SK-N-SH treated with all-trans-retinoic acid at 6 μM for 48 hours (cell line): ENCODE measurements at regions not wholly inside any gene's neighbourhood (a gene's known extent, or its start where the extent isn't known, plus 50 kb on each side); places are given as distances from the start of the nearest gene placed in this dataset.

Experiments
- ARNTL ChIP-seq: fragments of 450-650 bp; formaldehyde crosslinking; IDR thresholded peaks from 2 replicates; pipeline ENCODE4 v1.5.0; 2020; ENCODE audit warnings: low read depth, mild to moderate bottlenecking, moderate library complexity, borderline replicate concordance
- GLIS3 ChIP-seq: fragments of 250-450 bp; sonication (Bioruptor Pico); IDR thresholded peaks from 2 replicates; pipeline ENCODE4 v1.5.0; 2020; ENCODE audit warnings: mild to moderate bottlenecking, moderate library complexity
- RARB ChIP-seq: fragments of 250-450 bp; sonication (Bioruptor Pico); IDR thresholded peaks from 2 replicates; pipeline ENCODE4 v1.8.0; 2021; ENCODE audit warnings: mild to moderate bottlenecking, moderate library complexity
- SNAI2 ChIP-seq: fragments of 250-450 bp; sonication (Bioruptor Pico); IDR thresholded peaks from 2 replicates; pipeline ENCODE4 v1.5.0; 2020; ENCODE audit warnings: mild to moderate bottlenecking, moderate library complexity
- TCF4 ChIP-seq: fragments of 250-450 bp; sonication (Bioruptor Pico); IDR thresholded peaks from 2 replicates; pipeline ENCODE4 v1.8.0; 2021; ENCODE audit warnings: mild to moderate bottlenecking, moderate library complexity, borderline replicate concordance
- TF ChIP-seq, protein P1 (sequence below): fragments of 250-450 bp; sonication (Bioruptor Pico); IDR thresholded peaks from 2 replicates; pipeline ENCODE4 v1.5.1; 2021; ENCODE audit warnings: mild to moderate bottlenecking, moderate library complexity

DNA sequence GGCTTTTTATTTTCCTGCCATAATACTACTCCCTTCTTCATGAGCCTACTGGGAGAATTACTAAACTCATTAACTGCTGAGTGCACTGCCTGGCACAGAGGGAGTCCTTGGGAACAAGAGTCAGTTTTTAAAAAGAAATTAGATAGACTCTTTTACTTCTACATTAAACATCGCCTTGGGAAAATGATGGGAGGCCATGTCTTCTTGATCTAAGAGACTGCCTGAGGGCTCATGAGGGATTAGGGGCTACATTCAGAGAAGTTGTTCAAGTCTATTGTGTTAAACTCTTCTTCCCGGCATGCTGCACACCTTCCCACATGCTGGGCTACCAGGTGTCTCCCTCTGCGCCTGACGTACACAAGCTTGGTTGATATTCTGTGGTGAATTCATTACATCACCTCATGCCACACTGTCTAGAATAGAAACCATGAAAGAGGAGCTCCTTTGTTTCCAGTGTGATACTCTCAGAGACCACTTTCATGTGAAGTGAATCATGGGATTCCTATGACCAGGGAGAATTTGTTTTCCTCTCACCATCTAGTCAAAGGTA lies 1422.3 kb downstream of the AACS start:
- TF ChIP-seq TCF4 (CRISPR knock-in tag) (no peak), GLIS3 (CRISPR knock-in tag) (no peak), SNAI2 (CRISPR knock-in tag) (no peak), RARB (CRISPR knock-in tag) (no peak), ARNTL (CRISPR knock-in tag) (no peak)
- TF ChIP-seq, protein P1, sequence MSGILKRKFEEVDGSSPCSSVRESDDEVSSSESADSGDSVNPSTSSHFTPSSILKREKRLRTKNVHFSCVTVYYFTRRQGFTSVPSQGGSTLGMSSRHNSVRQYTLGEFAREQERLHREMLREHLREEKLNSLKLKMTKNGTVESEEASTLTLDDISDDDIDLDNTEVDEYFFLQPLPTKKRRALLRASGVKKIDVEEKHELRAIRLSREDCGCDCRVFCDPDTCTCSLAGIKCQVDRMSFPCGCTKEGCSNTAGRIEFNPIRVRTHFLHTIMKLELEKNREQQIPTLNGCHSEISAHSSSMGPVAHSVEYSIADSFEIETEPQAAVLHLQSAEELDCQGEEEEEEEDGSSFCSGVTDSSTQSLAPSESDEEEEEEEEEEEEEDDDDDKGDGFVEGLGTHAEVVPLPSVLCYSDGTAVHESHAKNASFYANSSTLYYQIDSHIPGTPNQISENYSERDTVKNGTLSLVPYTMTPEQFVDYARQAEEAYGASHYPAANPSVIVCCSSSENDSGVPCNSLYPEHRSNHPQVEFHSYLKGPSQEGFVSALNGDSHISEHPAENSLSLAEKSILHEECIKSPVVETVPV (CRISPR knock-in tag), result no peak
